IPS DF 6.9 (cell line): ENCODE measurements at regions not wholly inside any gene's neighbourhood (a gene's known extent, or its start where the extent isn't known, plus 50 kb on each side); places are given as distances from the start of the nearest gene placed in this dataset.
"Not testable (repeated sequence)": the region's sequence is repeated elsewhere in the genome, so short reads cannot be mapped to it uniquely, and the experiment has no call there.

Experiments
- DNase-seq: peaks from one replicate; pipeline ENCODE4 v3.0.0-alpha.2; 2013; ENCODE audit warnings: low read depth, low spot score
- H3K27ac ChIP-seq: one replicate; pipeline ENCODE4 v1.5.1; 2013; ENCODE audit warnings: low read length, control low read depth
- H3K27me3 ChIP-seq: 2 replicates; pipeline ENCODE4 v1.6.1; 2013; ENCODE audit warnings: mild to moderate bottlenecking, low read length; ENCODE audit not compliant: control insufficient read depth, insufficient read depth
- H3K36me3 ChIP-seq: 2 replicates; pipeline ENCODE4 v1.6.1; 2013; ENCODE audit warnings: low read length; ENCODE audit not compliant: control insufficient read depth, insufficient read depth
- H3K4me1 ChIP-seq: 2 replicates; pipeline ENCODE4 v1.6.1; 2013; ENCODE audit warnings: low read length; ENCODE audit not compliant: control insufficient read depth, insufficient read depth
- H3K4me3 ChIP-seq: 2 replicates; pipeline ENCODE4 v1.5.1; 2013; ENCODE audit warnings: mild to moderate bottlenecking, low read length
- H3K9me3 ChIP-seq: 2 replicates; pipeline ENCODE4 v1.6.1; 2013; ENCODE audit warnings: low read length, inconsistent platforms; ENCODE audit not compliant: control insufficient read depth, insufficient read depth
- WGBS: extraction: QIAGEN DNeasy Blood & Tissue Kit; methylation state at CpG from one replicate; pipeline ENCODE4 v1.1.7; 2013; ENCODE audit warnings: mixed read lengths, missing lambda C conversion rate; ENCODE audit not compliant: insufficient read length, insufficient coverage; 5-methylcytosine and 5-hydroxymethylcytosine counted together

DNA sequence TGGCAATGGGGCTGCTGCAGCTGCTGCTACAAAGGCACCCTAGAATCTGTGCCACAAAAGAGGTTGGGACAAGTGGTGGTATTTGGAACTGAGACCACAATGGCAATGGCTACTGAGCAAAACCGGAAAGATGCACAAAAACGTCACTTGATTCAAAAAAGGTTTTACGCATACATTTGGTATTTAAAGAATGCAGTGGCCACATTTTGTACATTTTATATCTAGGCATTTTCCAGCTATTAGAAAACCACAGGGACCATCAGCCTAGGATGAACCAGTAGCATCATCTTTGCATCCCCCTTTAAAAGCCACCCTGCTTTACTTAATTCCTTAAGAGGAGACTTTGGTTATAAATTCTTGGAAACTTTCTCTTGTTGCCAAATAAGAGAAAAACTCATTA, 104.8 kb upstream of the CXCL13 start:
- DNase-seq = no peak
- H3K27me3 ChIP-seq = no peaks in the 10 kb centered on the region
- no peak overlapping the region for H3K4me3 ChIP-seq
- H3K9me3 ChIP-seq = no peaks in the 10 kb centered on the region
- WGBS = no CpG with 5 or more reads among the region's 3 CpGs
- no peaks in the 10 kb centered on the region for H3K4me1 ChIP-seq
- H3K36me3 ChIP-seq = no peaks in the 10 kb centered on the region
- H3K27ac ChIP-seq = no peak overlapping the region

DNA sequence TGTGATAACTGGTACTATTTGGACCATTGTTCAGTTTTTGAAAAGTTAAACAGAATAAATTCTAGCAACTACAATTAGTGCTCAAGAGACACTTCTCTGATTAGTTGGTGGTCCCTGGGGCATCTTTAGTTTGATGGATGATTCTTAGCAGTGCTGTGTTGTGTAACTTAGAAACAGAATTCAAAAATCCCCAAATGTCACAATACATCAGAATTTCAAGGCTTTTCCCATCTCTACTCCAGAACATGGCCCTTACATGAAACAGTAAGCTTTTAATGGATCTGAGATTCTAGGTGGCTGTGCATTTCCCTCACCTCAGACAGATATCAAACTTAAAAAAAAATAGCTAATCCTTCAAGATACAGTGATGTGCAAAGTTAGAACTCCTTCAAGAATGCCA, 104.4 kb upstream of the CXCL13 start:
- no peaks in the 10 kb centered on the region for H3K27me3 ChIP-seq
- no peak overlapping the region for H3K27ac ChIP-seq
- H3K4me1 ChIP-seq = no peaks in the 10 kb centered on the region
- no peak overlapping the region for H3K4me3 ChIP-seq
- no peaks in the 10 kb centered on the region for H3K36me3 ChIP-seq
- no peak for DNase-seq
- H3K9me3 ChIP-seq = no peaks in the 10 kb centered on the region

DNA sequence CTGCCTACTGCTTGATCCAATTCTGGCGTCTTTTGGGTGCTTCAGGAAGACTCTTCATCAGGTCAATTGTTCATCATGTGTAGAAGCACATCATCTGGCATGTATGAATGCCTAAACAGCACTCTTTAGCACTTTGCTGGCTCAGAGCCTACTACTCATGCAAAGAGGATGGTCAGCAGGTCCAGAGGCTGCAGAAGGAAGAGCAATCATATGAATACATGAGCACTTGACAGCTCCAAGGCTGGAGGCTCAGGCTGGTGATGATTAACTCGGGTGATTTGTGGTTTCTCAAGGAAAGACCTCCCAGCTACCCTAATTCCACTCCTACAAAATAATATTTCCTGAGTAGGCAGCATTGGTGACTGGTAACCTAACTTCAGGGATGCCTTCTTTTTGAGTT, 103.8 kb upstream of the CXCL13 start:
- H3K27me3 ChIP-seq = no peaks in the 10 kb centered on the region
- no peaks in the 10 kb centered on the region for H3K9me3 ChIP-seq
- H3K36me3 ChIP-seq = no peaks in the 10 kb centered on the region
- no peaks in the 10 kb centered on the region for H3K4me1 ChIP-seq
- H3K4me3 ChIP-seq = no peak overlapping the region
- no CpG with 5 or more reads among the region's 2 CpGs for WGBS
- DNase-seq = no peak
- H3K27ac ChIP-seq = no peak overlapping the region

DNA sequence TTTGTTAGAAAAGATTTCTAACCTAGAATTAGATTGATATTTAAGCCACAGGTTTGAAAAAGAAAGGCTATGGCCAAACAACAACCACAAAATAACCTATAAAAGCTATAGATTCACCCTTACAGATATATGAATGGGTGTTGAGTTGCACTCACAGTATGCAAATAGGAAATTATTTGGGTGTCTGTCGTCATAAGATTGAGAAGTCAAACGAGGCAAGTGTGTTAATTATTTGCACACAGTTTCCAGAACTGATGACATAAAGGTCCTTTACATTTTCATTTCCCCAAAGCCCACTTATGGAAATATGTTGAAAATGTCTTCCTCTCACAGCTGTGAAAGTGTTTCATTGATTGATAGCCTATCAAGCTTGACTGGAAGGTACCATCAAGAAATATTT, 101.2 kb upstream of the CXCL13 start:
- H3K4me3 ChIP-seq = no peak overlapping the region
- no peak overlapping the region for H3K27ac ChIP-seq
- DNase-seq = no peak
- no peaks in the 10 kb centered on the region for H3K4me1 ChIP-seq
- H3K9me3 ChIP-seq = no peaks in the 10 kb centered on the region
- H3K36me3 ChIP-seq = no peaks in the 10 kb centered on the region
- H3K27me3 ChIP-seq = no peaks in the 10 kb centered on the region
- no CpG with 5 or more reads among the region's 2 CpGs for WGBS

DNA sequence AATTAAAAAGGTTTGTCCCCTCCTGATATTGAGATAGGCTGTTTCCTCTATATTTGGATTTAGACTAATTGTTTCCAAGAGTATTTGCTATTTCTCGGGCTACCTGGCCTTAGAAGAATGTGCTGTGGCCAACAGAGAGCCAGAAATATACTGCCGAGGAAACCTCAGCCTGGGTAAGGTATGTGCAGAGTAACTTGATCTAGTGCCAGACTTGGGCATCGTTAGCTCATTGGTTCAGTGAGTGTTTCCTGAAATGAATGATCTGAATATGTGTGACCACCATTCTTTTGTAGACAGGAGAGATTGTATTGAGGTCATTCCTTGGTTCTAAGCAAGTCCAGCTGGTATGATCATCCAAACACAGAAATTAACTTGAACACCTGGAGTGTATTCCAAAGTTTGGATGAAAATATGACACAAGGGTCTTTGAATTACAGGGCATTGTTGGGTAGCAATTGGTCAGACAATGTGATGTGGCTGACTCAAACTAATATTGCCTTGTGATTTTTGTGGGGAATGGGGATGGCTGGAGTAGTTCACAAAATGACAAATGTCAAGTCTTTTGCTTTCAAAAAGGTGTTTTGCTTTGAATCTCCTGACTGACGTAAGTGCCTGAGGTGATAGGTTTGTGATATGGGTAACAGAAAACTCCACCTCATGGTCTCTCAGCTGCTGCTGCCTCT, 100.2 kb upstream of the CXCL13 start:
- Histone ChIP-seq H3K9me3 (no peaks in the 10 kb centered on the region), H3K4me3 (no peak overlapping the region), H3K4me1 (no peaks in the 10 kb centered on the region), H3K27me3 (no peaks in the 10 kb centered on the region), H3K27ac (no peak overlapping the region), H3K36me3 (no peaks in the 10 kb centered on the region)
- no CpG with 5 or more reads among the region's 4 CpGs for WGBS
- no peak for DNase-seq

DNA sequence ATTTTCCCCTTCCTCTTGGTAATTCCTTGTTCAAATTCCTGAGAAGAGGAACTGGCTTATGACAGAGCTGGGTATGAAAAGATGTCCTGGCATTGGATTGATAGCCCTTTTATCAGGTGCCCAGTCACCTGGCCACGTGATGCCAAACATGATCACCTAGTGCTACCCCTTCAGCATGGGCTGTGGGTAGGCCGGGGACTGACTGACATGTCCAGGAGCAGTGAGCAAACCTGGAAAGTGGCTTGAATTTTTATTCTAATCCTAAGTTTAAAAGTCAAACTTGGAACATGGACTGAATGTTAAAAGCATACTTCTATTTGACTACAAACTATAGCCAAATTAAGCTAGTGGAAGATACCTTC, 99.7 kb upstream of the CXCL13 start:
- no peak overlapping the region for H3K4me3 ChIP-seq
- no peaks in the 10 kb centered on the region for H3K36me3 ChIP-seq
- no peaks in the 10 kb centered on the region for H3K27me3 ChIP-seq
- H3K27ac ChIP-seq = no peak overlapping the region
- no peak for DNase-seq
- H3K4me1 ChIP-seq = no peaks in the 10 kb centered on the region
- no peaks in the 10 kb centered on the region for H3K9me3 ChIP-seq
- no CpG with 5 or more reads among the region's 2 CpGs for WGBS

DNA sequence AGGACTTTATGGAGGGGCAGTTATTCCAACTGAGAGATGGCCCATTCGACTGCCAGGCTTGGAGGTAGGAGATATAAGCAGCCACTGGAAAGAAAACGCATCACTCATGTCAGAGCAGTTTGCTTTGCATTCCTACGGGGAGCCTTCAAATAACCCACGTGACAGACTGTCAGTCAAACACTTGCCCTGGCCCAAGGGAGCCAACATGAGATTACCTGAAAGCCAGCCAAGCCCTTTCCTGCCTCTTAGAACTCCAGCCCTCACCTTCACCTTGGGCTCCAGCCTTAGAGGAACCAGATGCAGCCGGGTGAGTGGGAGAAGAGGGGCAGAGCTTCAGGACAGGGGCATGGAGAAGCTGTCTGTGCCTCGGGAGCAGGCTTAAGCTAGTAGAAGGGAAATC, 95.3 kb upstream of the CXCL13 start:
- no peak overlapping the region for H3K27ac ChIP-seq
- WGBS = no CpG with 5 or more reads among the region's 6 CpGs

DNA sequence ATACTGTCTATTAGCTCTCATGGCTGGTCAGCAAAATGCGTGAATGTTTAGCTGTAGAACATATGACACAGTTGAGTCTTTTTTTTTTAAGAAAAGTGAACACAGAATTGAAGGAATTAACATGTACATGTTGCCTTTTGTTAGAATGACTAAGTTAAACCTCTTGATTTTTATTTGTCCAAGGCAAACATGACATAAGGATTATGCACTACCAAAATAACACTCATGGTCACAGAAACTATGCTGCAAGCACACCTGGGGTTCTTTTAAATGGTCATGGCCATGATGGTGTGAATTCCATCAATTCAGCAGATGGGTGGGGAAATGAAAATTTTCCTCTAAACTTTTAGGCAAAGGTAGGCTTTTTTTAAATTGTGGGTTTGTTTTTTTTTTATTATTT, 80.1 kb upstream of the CXCL13 start:
- H3K4me1 ChIP-seq = no peaks in the 10 kb centered on the region
- no peaks in the 10 kb centered on the region for H3K36me3 ChIP-seq
- DNase-seq = no peak
- H3K4me3 ChIP-seq = no peak overlapping the region
- H3K9me3 ChIP-seq = no peaks in the 10 kb centered on the region
- H3K27ac ChIP-seq = no peak overlapping the region
- H3K27me3 ChIP-seq = no peaks in the 10 kb centered on the region
- no CpG with 5 or more reads among the region's 1 CpG for WGBS

More for the DNA sequence above, 95.3 kb upstream of the CXCL13 start:
- DNase-seq = no peak
- no peaks in the 10 kb centered on the region for H3K9me3 ChIP-seq
- H3K4me3 ChIP-seq = no peak overlapping the region
- H3K27me3 ChIP-seq = no peaks in the 10 kb centered on the region
- no peaks in the 10 kb centered on the region for H3K4me1 ChIP-seq
- no peaks in the 10 kb centered on the region for H3K36me3 ChIP-seq

DNA sequence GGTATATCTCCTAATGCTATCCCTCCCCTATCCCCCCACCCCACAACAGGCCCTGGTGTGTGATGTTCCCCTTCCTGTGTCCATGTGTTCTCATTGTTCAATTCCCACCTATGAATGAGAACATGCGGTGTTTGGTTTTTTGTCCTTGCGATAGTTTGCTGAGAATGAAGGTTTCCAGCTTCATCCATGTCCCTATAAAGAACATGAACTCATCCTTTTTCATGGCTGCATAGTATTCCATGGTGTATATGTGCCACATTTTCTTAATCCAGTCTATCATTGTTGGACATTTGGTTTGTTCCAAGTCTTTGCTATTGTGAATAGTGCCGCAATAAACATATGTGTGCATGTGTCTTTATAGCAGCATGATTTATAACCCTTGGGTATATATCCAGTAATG, 77.7 kb upstream of the CXCL13 start:
- not testable (repeated sequence) for H3K27me3 ChIP-seq, DNase-seq, H3K36me3 ChIP-seq, H3K4me3 ChIP-seq, H3K4me1 ChIP-seq, H3K9me3 ChIP-seq, H3K27ac ChIP-seq
- no CpG with 5 or more reads among the region's 3 CpGs for WGBS

DNA sequence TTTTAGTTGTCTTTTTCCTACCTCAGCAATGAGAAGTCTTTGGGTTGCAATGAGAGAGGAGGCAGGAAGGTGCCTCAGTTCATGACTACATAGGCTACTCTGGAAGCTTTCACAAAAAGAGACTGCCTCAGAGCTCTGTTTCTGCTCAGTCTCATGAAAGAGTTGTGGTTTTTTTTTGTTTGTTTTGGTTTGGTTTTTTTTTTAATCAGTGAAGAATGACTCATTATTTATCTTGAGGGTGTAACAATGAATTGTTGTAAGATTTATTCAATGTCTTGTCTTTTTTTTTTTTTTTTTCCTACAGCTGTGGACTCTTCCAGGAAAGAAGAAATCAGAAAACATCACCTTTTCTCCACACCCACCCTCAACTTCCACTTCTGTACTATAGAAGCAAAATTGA, 67.5 kb upstream of the CXCL13 start:
- H3K9me3 ChIP-seq = no peaks in the 10 kb centered on the region; the same call in 1 of the 2 replicates
- DNase-seq = no peak
- H3K27me3 ChIP-seq = no peaks in the 10 kb centered on the region
- no peaks in the 10 kb centered on the region; the same call in 1 of the 2 replicates for H3K4me1 ChIP-seq
- H3K4me3 ChIP-seq = no peak overlapping the region
- no peaks in the 10 kb centered on the region for H3K36me3 ChIP-seq
- H3K27ac ChIP-seq = no peak overlapping the region

DNA sequence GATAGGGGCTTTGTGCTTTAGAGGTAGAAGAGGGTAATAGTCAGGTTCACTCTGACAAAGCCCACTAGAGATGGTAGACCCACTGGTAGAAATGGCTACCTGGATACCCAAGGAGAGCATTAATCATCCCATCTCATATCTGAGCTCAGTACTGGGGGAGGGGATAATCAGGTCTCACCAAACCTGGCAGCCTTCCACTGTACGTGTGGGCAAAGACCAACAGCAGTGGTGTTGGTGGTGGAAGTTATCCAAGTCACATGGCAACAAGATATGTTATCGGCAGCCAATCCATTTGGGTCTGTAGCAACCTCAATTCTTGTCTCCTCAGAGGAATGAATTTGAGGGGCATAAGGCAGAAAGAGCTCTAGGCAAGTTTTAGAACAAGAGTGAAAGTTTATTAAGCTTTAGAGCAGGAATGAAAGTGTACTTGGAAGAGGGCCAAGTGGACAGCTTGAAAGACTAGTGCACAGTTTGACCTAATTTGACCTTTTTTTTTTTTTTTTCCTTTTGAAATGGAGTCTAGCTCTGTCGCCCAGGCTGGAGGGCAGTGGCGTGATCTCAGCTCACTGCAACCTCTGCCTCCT, 67.0 kb upstream of the CXCL13 start:
- WGBS = no CpG with 5 or more reads among the region's 4 CpGs
- Histone ChIP-seq H3K27ac (no peak overlapping the region), H3K4me3 (no peak overlapping the region), H3K4me1 (no peaks in the 10 kb centered on the region; the same call in 1 of the 2 replicates), H3K36me3 (no peaks in the 10 kb centered on the region), H3K27me3 (no peaks in the 10 kb centered on the region), H3K9me3 (no peaks in the 10 kb centered on the region; the same call in 1 of the 2 replicates)
- no peak for DNase-seq
